ENCODE measurements at regions not wholly inside any gene's neighbourhood (a gene's known extent, or its start where the extent isn't known, plus 50 kb on each side); places are given as distances from the start of the nearest gene placed in this dataset.

DNA sequence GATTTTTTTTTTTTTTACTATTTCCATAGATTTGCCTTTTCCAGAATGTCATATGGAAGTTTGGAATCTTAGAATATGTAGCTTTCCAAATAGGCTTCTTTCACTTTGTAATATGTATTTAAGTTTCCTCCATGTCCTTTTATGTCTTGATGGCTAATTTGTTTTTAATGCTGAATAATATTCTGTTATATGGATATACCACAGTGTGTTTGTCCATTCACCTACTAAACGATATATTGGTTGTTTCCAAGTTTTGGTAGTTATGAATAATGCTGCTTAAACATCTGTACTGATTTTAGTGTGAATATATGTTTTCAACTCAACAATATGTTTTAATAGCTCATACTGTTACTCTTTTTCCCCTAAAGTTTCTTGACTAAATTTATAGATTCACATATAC lies 669.8 kb upstream of the PCDH15 start:
- DNase-seq (ENCODE audit: low read depth): no peak

DNA sequence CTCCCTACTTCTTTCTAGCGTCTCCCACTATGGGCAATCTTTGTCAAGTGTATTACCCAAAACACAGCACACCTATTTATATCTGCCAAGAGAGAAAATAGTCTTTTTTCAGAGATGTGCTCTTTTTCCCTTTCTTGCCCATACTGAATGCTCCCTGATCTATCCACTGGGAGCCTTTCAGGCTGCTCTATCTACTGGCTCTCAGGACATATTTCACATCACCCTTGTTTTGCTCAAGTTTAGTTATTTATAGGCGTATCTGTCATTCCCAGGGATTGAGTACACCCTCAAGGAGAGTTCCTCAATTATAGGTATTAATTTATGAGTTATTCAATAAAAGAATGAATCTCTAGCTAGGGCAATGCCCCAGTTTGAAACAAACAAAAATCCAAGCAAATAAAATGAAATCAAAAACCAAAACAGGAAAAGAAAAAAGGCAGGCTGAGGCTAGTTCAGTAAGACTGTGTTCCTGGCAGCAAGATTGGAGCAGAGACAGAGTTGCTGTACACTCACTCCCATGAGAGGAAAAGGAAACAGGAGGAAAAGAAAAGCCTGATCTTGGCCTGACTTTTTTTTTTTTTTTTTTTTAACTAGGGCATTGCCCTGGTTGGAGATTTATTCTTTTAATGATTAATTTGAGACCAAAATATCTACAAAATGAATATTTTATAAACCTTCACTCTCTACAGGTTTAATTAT lies 665.9 kb upstream of the PCDH15 start:
- H3K4me3 ChIP-seq (ENCODE audit: low read depth, low read length): no peak overlapping the region
- DNase-seq (ENCODE audit: low read depth): no peak
- TF ChIP-seq, protein P1, sequence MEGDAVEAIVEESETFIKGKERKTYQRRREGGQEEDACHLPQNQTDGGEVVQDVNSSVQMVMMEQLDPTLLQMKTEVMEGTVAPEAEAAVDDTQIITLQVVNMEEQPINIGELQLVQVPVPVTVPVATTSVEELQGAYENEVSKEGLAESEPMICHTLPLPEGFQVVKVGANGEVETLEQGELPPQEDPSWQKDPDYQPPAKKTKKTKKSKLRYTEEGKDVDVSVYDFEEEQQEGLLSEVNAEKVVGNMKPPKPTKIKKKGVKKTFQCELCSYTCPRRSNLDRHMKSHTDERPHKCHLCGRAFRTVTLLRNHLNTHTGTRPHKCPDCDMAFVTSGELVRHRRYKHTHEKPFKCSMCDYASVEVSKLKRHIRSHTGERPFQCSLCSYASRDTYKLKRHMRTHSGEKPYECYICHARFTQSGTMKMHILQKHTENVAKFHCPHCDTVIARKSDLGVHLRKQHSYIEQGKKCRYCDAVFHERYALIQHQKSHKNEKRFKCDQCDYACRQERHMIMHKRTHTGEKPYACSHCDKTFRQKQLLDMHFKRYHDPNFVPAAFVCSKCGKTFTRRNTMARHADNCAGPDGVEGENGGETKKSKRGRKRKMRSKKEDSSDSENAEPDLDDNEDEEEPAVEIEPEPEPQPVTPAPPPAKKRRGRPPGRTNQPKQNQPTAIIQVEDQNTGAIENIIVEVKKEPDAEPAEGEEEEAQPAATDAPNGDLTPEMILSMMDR (conservative IDR thresholded peaks at IDR 0.05; ENCODE audit: low read depth, low read length): no peak

More for the DNA sequence above, 669.8 kb upstream of the PCDH15 start:
- no peak overlapping the region for H3K4me3 ChIP-seq (ENCODE audit: low read depth, low read length)
- TF ChIP-seq, protein P1 (conservative IDR thresholded peaks at IDR 0.05; ENCODE audit: low read depth, low read length): no peak

DNA sequence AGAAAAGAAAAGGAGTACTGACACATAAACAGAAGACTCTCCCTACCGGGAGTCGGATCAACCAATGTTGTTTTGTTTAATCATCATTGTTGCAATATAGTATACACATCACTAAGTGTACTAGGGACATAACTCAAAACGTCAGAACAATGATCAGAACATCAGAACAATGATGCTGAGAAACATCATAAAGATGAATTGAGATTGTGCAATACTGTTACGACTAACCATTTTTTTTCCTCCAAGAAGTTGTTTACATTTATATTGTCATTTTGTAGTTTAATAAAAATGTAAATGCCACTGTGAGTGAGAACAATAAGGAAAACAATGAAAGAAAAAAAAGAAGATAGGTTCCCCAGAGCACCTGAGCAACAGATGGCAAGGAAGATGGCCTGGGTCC lies 663.1 kb upstream of the PCDH15 start:
- TF ChIP-seq, protein P1 (conservative IDR thresholded peaks at IDR 0.05; ENCODE audit: low read depth, low read length): no peak
- no peak overlapping the region for H3K4me3 ChIP-seq (ENCODE audit: low read depth, low read length)
- no peak for DNase-seq (ENCODE audit: low read depth)

DNA sequence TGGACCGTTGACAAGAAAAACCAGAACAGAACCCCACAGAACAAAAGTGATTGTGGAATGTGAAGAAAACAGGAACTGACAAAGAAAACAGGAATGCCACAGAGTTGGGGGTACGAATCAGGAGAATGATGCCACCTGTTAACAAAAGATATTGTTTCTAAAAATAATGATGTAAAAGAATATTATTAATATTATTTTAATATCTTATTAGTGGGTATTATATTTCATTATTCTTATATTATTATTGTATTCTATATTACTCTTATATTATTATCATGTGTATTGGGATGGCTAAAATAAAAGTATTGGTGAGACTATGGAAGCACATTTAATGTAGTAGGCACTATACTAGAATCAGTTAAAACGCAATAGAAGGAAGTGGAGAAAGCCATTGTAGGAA lies 659.0 kb upstream of the PCDH15 start:
- TF ChIP-seq, protein P1 (conservative IDR thresholded peaks at IDR 0.05; ENCODE audit: low read depth, low read length): no peak

DNA sequence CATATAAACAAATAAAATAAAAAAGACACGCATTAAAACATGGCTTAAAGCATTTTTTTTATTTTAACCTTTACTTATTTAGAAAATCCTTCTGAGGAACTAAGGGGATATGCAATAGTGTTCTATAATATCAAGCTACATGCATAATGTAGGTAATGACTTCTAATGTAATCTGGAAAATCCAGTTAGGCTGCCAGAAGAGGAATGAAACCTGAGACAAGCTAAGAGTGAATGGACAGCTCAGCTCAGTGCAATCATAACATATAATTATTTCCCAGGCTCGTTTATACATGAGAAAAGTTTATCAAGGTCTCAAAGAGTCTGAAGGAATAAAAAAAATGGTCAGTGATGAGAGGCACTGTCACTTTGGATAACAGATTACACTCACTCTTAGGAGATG lies 649.0 kb upstream of the PCDH15 start:
- DNase-seq (ENCODE audit: low read depth): no peak
- H3K4me3 ChIP-seq (ENCODE audit: low read depth, low read length): no peak overlapping the region
- TF ChIP-seq, protein P1 (conservative IDR thresholded peaks at IDR 0.05; ENCODE audit: low read depth, low read length): no peak

More for the DNA sequence above, 659.0 kb upstream of the PCDH15 start:
- no peak for DNase-seq (ENCODE audit: low read depth)
- H3K4me3 ChIP-seq (ENCODE audit: low read depth, low read length): no peak overlapping the region

DNA sequence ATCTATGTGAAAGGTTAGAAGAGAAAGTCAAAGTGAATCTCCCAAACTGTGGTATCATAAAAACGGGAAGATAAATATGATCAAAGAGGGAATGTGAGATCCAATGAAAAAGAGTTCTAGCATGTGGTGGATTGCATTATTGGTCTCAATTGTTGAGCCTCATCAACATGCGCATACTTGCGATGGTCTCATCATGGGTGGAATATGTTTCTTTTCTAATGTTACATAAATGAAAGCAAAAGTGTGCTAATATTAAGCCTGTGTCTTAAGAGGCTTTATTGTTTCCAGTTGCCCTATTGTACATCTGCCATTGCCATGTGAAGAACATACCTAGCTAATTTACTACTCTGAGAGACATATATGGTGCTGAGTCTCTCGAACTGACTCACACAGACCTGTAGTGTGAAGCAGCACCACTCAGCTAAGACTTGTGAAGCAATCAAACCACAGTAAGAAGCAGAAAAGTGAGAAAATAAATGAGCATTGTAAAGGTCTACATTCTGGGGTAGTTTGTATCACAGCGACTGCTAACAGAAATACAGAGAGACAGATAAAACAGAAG lies 645.5 kb upstream of the PCDH15 start:
- TF ChIP-seq, protein P1 (conservative IDR thresholded peaks at IDR 0.05; ENCODE audit: low read depth, low read length): no peak
- no peak overlapping the region for H3K4me3 ChIP-seq (ENCODE audit: low read depth, low read length)

DNA sequence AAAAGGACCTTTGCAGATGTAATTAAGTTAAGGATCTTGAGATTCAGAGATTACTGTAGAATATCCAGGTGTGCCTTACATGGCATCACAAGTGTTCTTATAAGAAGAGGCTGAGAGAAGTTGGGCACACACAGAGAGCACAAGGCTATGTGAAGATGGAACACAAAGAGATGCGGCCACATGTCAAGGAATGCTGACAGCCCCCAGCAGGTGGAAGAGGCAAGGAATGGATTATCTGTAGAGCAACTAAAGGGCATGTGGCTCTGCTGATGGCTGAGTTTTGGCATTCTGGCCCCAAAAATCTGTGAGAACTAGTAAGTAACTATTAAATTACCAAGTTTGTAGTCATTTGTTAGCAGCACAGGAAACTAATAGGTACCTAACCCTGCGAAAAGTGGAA lies 640.7 kb upstream of the PCDH15 start:
- no peak for DNase-seq (ENCODE audit: low read depth)
- H3K4me3 ChIP-seq (ENCODE audit: low read depth, low read length): no peak overlapping the region
- TF ChIP-seq, protein P1 (conservative IDR thresholded peaks at IDR 0.05; ENCODE audit: low read depth, low read length): no peak

More for the DNA sequence above, 645.5 kb upstream of the PCDH15 start:
- DNase-seq (ENCODE audit: low read depth): no peak

Measured in epithelial cell of proximal tubule (primary cell).